H1 (cell line): ENCODE measurements at regions not wholly inside any gene's neighbourhood (a gene's known extent, or its start where the extent isn't known, plus 50 kb on each side); places are given as distances from the start of the nearest gene placed in this dataset.

Experiments
- CTCF ChIA-PET: fragments of 300-600 bp; sonication (Branson Sonifier 250); formaldehyde crosslinking; loops from one replicate; lab custom pipeline; 2021; ENCODE audit not compliant: partially characterized antibody; lab: Charles Lee
- POLR2A ChIA-PET: fragments of 300-600 bp; sonication (Branson Sonifier 250); formaldehyde crosslinking; loops from one replicate; lab custom pipeline; 2021; ENCODE audit warnings: inconsistent platforms; ENCODE audit not compliant: partially characterized antibody; lab: Charles Lee
- DNase-seq, 2 experiments: peaks; one replicate each; pipeline versions ENCODE4 v3.0.0 to v3.0.0-alpha.2; 2010 to 2022; ENCODE audit warnings: low spot score in 2 of 2, low read depth in 1 of 2, mixed read lengths in 1 of 2
- FAIRE-seq: peaks from 2 replicates; lab custom pipeline; 2011; peaks lifted over from hg19 to GRCh38; lab: Jason Lieb, UNC
- H2AFZ ChIP-seq: 2 replicates; pipeline ENCODE4 v1.8.1; 2012; ENCODE audit warnings: low read length, inconsistent platforms
- H2AK5ac ChIP-seq: 2 replicates; pipeline ENCODE4 v1.6.1; 2013; ENCODE audit warnings: low read depth, low read length
- H2BK120ac ChIP-seq: replicated peaks from 2 replicates; pipeline ENCODE3; 2013; ENCODE audit warnings: low read depth, low read length, inconsistent platforms
- H2BK12ac ChIP-seq: 2 replicates; pipeline ENCODE4 v1.6.1; 2013; ENCODE audit warnings: low read depth, low read length
- H2BK15ac ChIP-seq: 2 replicates; pipeline ENCODE4 v1.6.1; 2013; ENCODE audit warnings: low read length
- H2BK20ac ChIP-seq: 2 replicates; pipeline ENCODE4 v1.6.1; 2013; ENCODE audit warnings: low read length
- H2BK5ac ChIP-seq: 2 replicates; pipeline ENCODE4 v1.6.1; 2013; ENCODE audit warnings: low read depth, low read length
- H3K14ac ChIP-seq: 2 replicates; pipeline ENCODE4 v1.6.1; 2013; ENCODE audit warnings: inconsistent platforms; ENCODE audit not compliant: insufficient read length
- H3K18ac ChIP-seq: 2 replicates; pipeline ENCODE4 v1.6.1; 2013; ENCODE audit warnings: low read length; ENCODE audit errors: extremely low read depth
- H3K23ac ChIP-seq: 2 replicates; pipeline ENCODE4 v1.6.1; 2013; ENCODE audit warnings: inconsistent platforms; ENCODE audit not compliant: insufficient read length
- H3K23me2 ChIP-seq: 2 replicates; pipeline ENCODE4 v1.6.1; 2013; ENCODE audit warnings: low read depth, low read length
- H3K27ac ChIP-seq: 2 replicates; pipeline ENCODE4 v1.6.1; 2011; ENCODE audit warnings: low read depth, low read length, inconsistent platforms
- H3K27me3 ChIP-seq, 4 experiments: replicated peaks in 1 of 4; 1 replicate in 1 of 4; 2 replicates in 3 of 4; pipeline versions ENCODE4 v1.6.1 to v1.8.1; 2011 to 2013; ENCODE audit warnings: low read length in 3 of 4, mild to moderate bottlenecking in 3 of 4, inconsistent platforms in 2 of 4, mixed read lengths in 2 of 4, moderate library complexity in 1 of 4; ENCODE audit not compliant: control insufficient read depth in 3 of 4, insufficient read depth in 3 of 4; ENCODE audit errors: extremely low read depth in 1 of 4
- H3K36me3 ChIP-seq, 4 experiments: 2 replicates each; pipeline versions ENCODE4 v1.6.1 to v1.8.1; 2011 to 2013; ENCODE audit warnings: mild to moderate bottlenecking in 4 of 4, low read length in 3 of 4, moderate library complexity in 2 of 4, control low read depth in 1 of 4, inconsistent platforms in 1 of 4; ENCODE audit not compliant: insufficient read depth in 4 of 4, control insufficient read depth in 2 of 4
- H3K4ac ChIP-seq: replicated peaks from 2 replicates; pipeline ENCODE3; 2013; ENCODE audit warnings: low read length, low read depth, mixed read lengths, inconsistent platforms; ENCODE audit not compliant: insufficient read length
- H3K4me1 ChIP-seq, 4 experiments: replicated peaks in 1 of 4; 1 replicate in 1 of 4; 2 replicates in 3 of 4; pipeline versions ENCODE4 v1.6.1 to v1.8.1; 2011 to 2013; ENCODE audit warnings: low read length in 3 of 4, inconsistent platforms in 2 of 4, mixed read lengths in 1 of 4; ENCODE audit not compliant: insufficient read depth in 4 of 4, control insufficient read depth in 3 of 4
- H3K4me2 ChIP-seq, 2 experiments: 2 replicates each; pipeline versions ENCODE4 v1.6.1 to v1.8.1; 2011 to 2013; ENCODE audit warnings: low read depth in 2 of 2, low read length in 2 of 2, control low read depth in 1 of 2, inconsistent platforms in 1 of 2, mild to moderate bottlenecking in 1 of 2; ENCODE audit not compliant: insufficient read depth in 1 of 2
- H3K4me3 ChIP-seq, 4 experiments: fragments of 200-600, 300-600 bp in 1 of 4; sonication (generic), shearing (Covaris generic), sonication (Bioruptor Twin) in 1 of 4; 2 replicates each; pipeline versions ENCODE4 v1.5.1 to v1.8.1; 2011 to 2016; ENCODE audit warnings: low read length in 4 of 4, low read depth in 3 of 4, control low read depth in 2 of 4, inconsistent platforms in 2 of 4, mild to moderate bottlenecking in 2 of 4, mixed read lengths in 1 of 4, moderate library complexity in 1 of 4; ENCODE audit not compliant: insufficient read depth in 2 of 4; ENCODE audit errors: extremely low read depth in 1 of 4
- H3K56ac ChIP-seq: replicated peaks from 2 replicates; pipeline ENCODE3; 2013; ENCODE audit warnings: low read depth, mild to moderate bottlenecking, mixed read lengths, low read length, inconsistent platforms; ENCODE audit not compliant: insufficient read length
- H3K79me1 ChIP-seq: 2 replicates; pipeline ENCODE4 v1.6.1; 2013; ENCODE audit warnings: low read depth, low read length, control low read depth
- H3K79me2 ChIP-seq, 2 experiments: 2 replicates each; pipeline versions ENCODE4 v1.6.1 to v1.8.1; 2012 to 2013; ENCODE audit warnings: low read length in 2 of 2, mild to moderate bottlenecking in 2 of 2, inconsistent platforms in 1 of 2; ENCODE audit not compliant: insufficient read depth in 2 of 2, control insufficient read depth in 1 of 2
- H3K9ac ChIP-seq, 4 experiments: replicated peaks in 1 of 4; 1 replicate in 1 of 4; 2 replicates in 3 of 4; pipeline versions ENCODE4 v1.6.1 to v1.8.1; 2011 to 2013; ENCODE audit warnings: low read depth in 3 of 4, low read length in 3 of 4, control low read depth in 2 of 4, mild to moderate bottlenecking in 2 of 4, moderate library complexity in 2 of 4, inconsistent platforms in 1 of 4; ENCODE audit errors: extremely low read depth in 1 of 4
- H3K9me3 ChIP-seq, 2 experiments: 2 replicates each; pipeline versions ENCODE4 v1.6.1 to v1.8.1; 2012 to 2013; ENCODE audit warnings: mild to moderate bottlenecking in 2 of 2, moderate library complexity in 2 of 2, control low read depth in 1 of 2, inconsistent platforms in 1 of 2, low read depth in 1 of 2, low read length in 1 of 2, mixed read lengths in 1 of 2; ENCODE audit not compliant: insufficient read depth in 2 of 2
- H4K20me1 ChIP-seq, 2 experiments: replicated peaks in 1 of 2; 2 replicates each; pipeline versions ENCODE3 to v1.8.1; 2011 to 2013; ENCODE audit warnings: inconsistent platforms in 2 of 2, low read length in 2 of 2, mild to moderate bottlenecking in 1 of 2; ENCODE audit not compliant: insufficient read depth in 2 of 2, control insufficient read depth in 1 of 2
- H4K5ac ChIP-seq: 2 replicates; pipeline ENCODE4 v1.6.1; 2013; ENCODE audit warnings: low read length, low read depth, mixed read lengths, inconsistent platforms; ENCODE audit not compliant: insufficient read length
- H4K8ac ChIP-seq: 2 replicates; pipeline ENCODE4 v1.8.0; 2013; ENCODE audit warnings: mild to moderate bottlenecking, moderate library complexity, low read length, inconsistent platforms; ENCODE audit not compliant: insufficient read depth; ENCODE audit errors: extremely low read depth
- H4K91ac ChIP-seq: replicated peaks from 2 replicates; pipeline ENCODE3; 2013; ENCODE audit warnings: low read length, mixed read lengths, inconsistent platforms; ENCODE audit not compliant: insufficient read length
- ATF3 ChIP-seq: IDR thresholded peaks from 2 replicates; pipeline ENCODE4 v1.6.1; 2011; ENCODE audit warnings: low read depth, mild to moderate bottlenecking, low read length; ENCODE audit not compliant: insufficient read depth
- CTCF ChIP-seq, 3 experiments: IDR thresholded peaks; 1 replicate in 2 of 3; 2 replicates in 1 of 3; pipeline versions ENCODE4 v1.5.1 to v1.6.1; 2011; ENCODE audit warnings: low read length in 3 of 3, mild to moderate bottlenecking in 3 of 3, inconsistent platforms in 2 of 3, low read depth in 1 of 3, moderate library complexity in 1 of 3; ENCODE audit not compliant: insufficient read depth in 1 of 3; ENCODE audit errors: control extremely low read depth in 1 of 3
- EZH2 ChIP-seq: fragments of 200-600 bp; sonication (generic); IDR thresholded peaks from 2 replicates; pipeline ENCODE4 v1.7.1; 2012; ENCODE audit warnings: low read depth, mild to moderate bottlenecking, moderate library complexity, low read length, inconsistent platforms; ENCODE audit not compliant: severe bottlenecking
- GABPA ChIP-seq: IDR thresholded peaks from 2 replicates; pipeline ENCODE4 v1.6.1; 2011; ENCODE audit warnings: mild to moderate bottlenecking, low read length, moderate library complexity, borderline replicate concordance; ENCODE audit not compliant: insufficient read depth
- NANOG ChIP-seq: IDR thresholded peaks from 2 replicates; pipeline ENCODE4 v1.6.1; 2011; ENCODE audit warnings: low read length, low read depth, mild to moderate bottlenecking, inconsistent platforms; ENCODE audit not compliant: insufficient read depth, poor library complexity, severe bottlenecking
- POLR2A ChIP-seq, 2 experiments: IDR thresholded peaks; 1 replicate in 1 of 2; 2 replicates in 1 of 2; pipeline ENCODE4 v1.6.1; 2011; ENCODE audit warnings: low read depth in 2 of 2, low read length in 2 of 2, mild to moderate bottlenecking in 2 of 2; ENCODE audit errors: control extremely low read depth in 1 of 2
- RAD21 ChIP-seq, 2 experiments: IDR thresholded peaks in 1 of 2; conservative IDR thresholded peaks in 1 of 2; 2 replicates each; pipeline ENCODE4 v1.6.1; 2011; ENCODE audit warnings: low read depth in 2 of 2, low read length in 2 of 2, improper control_type of control experiment in 1 of 2, inconsistent platforms in 1 of 2, mild to moderate bottlenecking in 1 of 2, moderate library complexity in 1 of 2
- SAP30 ChIP-seq: fragments of 300-600 bp; sonication (generic); IDR thresholded peaks from 2 replicates; pipeline ENCODE4 v1.7.1; 2012; ENCODE audit warnings: low read length, moderate library complexity, mild to moderate bottlenecking, inconsistent platforms; ENCODE audit not compliant: insufficient read depth, insufficient replicate concordance
- ZNF274 ChIP-seq: IDR thresholded peaks from 2 replicates; pipeline ENCODE4 v1.7.0; 2012; ENCODE audit warnings: low read length, borderline replicate concordance; ENCODE audit errors: extremely low read depth
- WGBS, 2 experiments: shearing (Covaris generic) in 1 of 2; methylation state at CpG; one replicate each; pipeline versions ENCODE4 v1.1.6 to v1.1.7; 2013 to 2015; ENCODE audit warnings: low lambda C conversion rate in 2 of 2, mixed read lengths in 2 of 2, inconsistent platforms in 1 of 2, low coverage in 1 of 2, missing lambda C conversion rate in 1 of 2; ENCODE audit not compliant: insufficient replicate concordance in 2 of 2, insufficient coverage in 1 of 2, insufficient read length in 1 of 2; ENCODE audit errors: extremely low coverage in 1 of 2, missing lambda C conversion rate in 1 of 2; 5-methylcytosine and 5-hydroxymethylcytosine counted together

- Histone ChIP-seq H3K27me3 (no peaks in the 10 kb centered on the region), H2AFZ (no peak overlapping the region), H2BK20ac (no peak overlapping the region), H3K18ac (no peak overlapping the region), H3K23me2 (no peaks in the 10 kb centered on the region), H3K4me3 (no peak overlapping the region), H3K9ac (no peak overlapping the region), H4K5ac (no peak overlapping the region), H4K91ac (no peak overlapping the region), H3K4me1 (no peaks in the 10 kb centered on the region), H2BK15ac (no peak overlapping the region), H3K4ac (no peak overlapping the region), H3K79me1 (no peaks in the 10 kb centered on the region), H3K56ac (no peak overlapping the region), H3K36me3 (no peaks in the 10 kb centered on the region), H3K23ac (no peak overlapping the region), H2BK5ac (no peak overlapping the region), H4K20me1 (no peaks in the 10 kb centered on the region), H3K79me2 (no peaks in the 10 kb centered on the region), H3K27ac (no peak overlapping the region), H4K8ac (no peak overlapping the region), H3K14ac (no peak overlapping the region), H3K4me2 (no peak overlapping the region), H3K9me3 (no peaks in the 10 kb centered on the region), H2AK5ac (no peak overlapping the region), H2BK120ac (no peak overlapping the region), H2BK12ac (no peak overlapping the region)
- FAIRE-seq (no peak), DNase-seq (no peak)
- CTCF ChIA-PET: no interaction called here
- POLR2A ChIA-PET: no interaction called here
- WGBS, 2 experiments: 90% methylated on average over 1 of the region's 1 CpG; no CpG with 5 or more reads in 1 of the 2 experiments
- no peak for TF ChIP-seq SAP30
- TF ChIP-seq GABPA: no peak
- TF ChIP-seq ZNF274: no peak
- TF ChIP-seq POLR2A (IDR thresholded peaks at IDR 0.05; ENCODE audit: control extremely low read depth in 1 of 2, low read depth in 2 of 2, low read length in 2 of 2): no peak
- TF ChIP-seq NANOG: no peak
- TF ChIP-seq CTCF (IDR thresholded peaks at IDR 0.05; ENCODE audit: control extremely low read depth in 1 of 3, insufficient read depth in 1 of 3, low read depth in 1 of 3, low read length in 3 of 3): no peak
- TF ChIP-seq EZH2: no peak
- TF ChIP-seq RAD21 (IDR thresholded peaks at IDR 0.05 in 1 of 2, conservative IDR thresholded peaks at IDR 0.05 in 1 of 2; ENCODE audit: low read depth in 2 of 2, low read length in 2 of 2): no peak
- TF ChIP-seq ATF3: no peak
Measured at GRCh38 chr18:73707035-73707434, 440.6 kb downstream of the FBXO15 start.
